ENCODE measurements at regions not wholly inside any gene's neighbourhood (a gene's known extent, or its start where the extent isn't known, plus 50 kb on each side); places are given as distances from the start of the nearest gene placed in this dataset.

- H3K27me3 ChIP-seq (ENCODE audit: control insufficient read depth in 1 of 2, insufficient read depth in 2 of 2, low read length in 2 of 2): peaks cover 0 to 2% of the 10 kb centered on the region in 2 donors
- H3K4me3 ChIP-seq (ENCODE audit: low read length in 2 of 2): no peak overlapping the region
- peaks cover 3% of the 10 kb centered on the region in 2 donors for H3K9me3 ChIP-seq (ENCODE audit: control insufficient read depth in 2 of 2, low read length in 2 of 2)
- no peaks in the 10 kb centered on the region for H3K4me1 ChIP-seq (ENCODE audit: control insufficient read depth, insufficient read depth, low read length)
- no peak overlapping the region for H3K27ac ChIP-seq (ENCODE audit: low read length)
- H3K36me3 ChIP-seq (ENCODE audit: control insufficient read depth in 2 of 2, insufficient read depth in 2 of 2, low read length in 2 of 2): no peaks in the 10 kb centered on the region
- no peak overlapping the region for H3K9ac ChIP-seq (ENCODE audit: low read length in 2 of 2)
Observed at GRCh38 chr7:41867639-41868280, 164.9 kb upstream of the INHBA start.

GRCh38 chr7:41862261-41862660 lies 159.4 kb upstream of the INHBA start:
- Histone ChIP-seq H3K27me3 (ENCODE audit: control insufficient read depth in 1 of 2, insufficient read depth in 2 of 2, low read length in 2 of 2) (no peaks in the 10 kb centered on the region), H3K9ac (ENCODE audit: low read length in 2 of 2) (no peak overlapping the region), H3K4me3 (ENCODE audit: low read length in 2 of 2) (no peak overlapping the region), H3K4me1 (ENCODE audit: control insufficient read depth, insufficient read depth, low read length) (no peaks in the 10 kb centered on the region), H3K36me3 (ENCODE audit: control insufficient read depth in 2 of 2, insufficient read depth in 2 of 2, low read length in 2 of 2) (no peaks in the 10 kb centered on the region), H3K9me3 (ENCODE audit: control insufficient read depth in 2 of 2, low read length in 2 of 2) (peaks cover 0 to 3% of the 10 kb centered on the region in 2 donors), H3K27ac (ENCODE audit: low read length) (no peak overlapping the region)

DNA sequence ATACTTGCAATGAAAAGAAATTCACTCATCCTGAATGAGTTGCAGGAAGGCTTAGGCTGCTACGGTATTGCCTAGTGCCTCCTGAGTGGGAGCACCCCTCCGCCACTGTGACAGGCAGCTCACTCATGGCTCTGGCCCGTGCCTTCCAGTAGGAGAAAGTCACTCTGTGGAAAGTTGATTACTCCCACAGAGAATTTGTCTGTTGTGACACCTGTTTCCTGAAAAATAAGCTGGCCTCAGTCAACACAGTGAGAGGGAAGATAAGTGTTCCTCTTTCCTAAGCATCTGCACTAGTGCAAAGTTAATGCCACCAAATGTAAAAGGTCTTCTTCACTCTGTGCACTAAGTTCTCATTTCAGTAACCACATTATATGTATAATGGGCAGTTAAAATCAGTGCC lies 158.8 kb upstream of the INHBA start:
- peaks cover 0 to 3% of the 10 kb centered on the region in 2 donors for H3K9me3 ChIP-seq (ENCODE audit: control insufficient read depth in 2 of 2, low read length in 2 of 2)
- H3K27me3 ChIP-seq (ENCODE audit: control insufficient read depth in 1 of 2, insufficient read depth in 2 of 2, low read length in 2 of 2): no peaks in the 10 kb centered on the region
- H3K9ac ChIP-seq (ENCODE audit: low read length in 2 of 2): no peak overlapping the region
- H3K4me3 ChIP-seq (ENCODE audit: low read length in 2 of 2): no peak overlapping the region
- no peaks in the 10 kb centered on the region for H3K36me3 ChIP-seq (ENCODE audit: control insufficient read depth in 2 of 2, insufficient read depth in 2 of 2, low read length in 2 of 2)
- no peaks in the 10 kb centered on the region for H3K4me1 ChIP-seq (ENCODE audit: control insufficient read depth, insufficient read depth, low read length)
- no peak overlapping the region for H3K27ac ChIP-seq (ENCODE audit: low read length)

DNA sequence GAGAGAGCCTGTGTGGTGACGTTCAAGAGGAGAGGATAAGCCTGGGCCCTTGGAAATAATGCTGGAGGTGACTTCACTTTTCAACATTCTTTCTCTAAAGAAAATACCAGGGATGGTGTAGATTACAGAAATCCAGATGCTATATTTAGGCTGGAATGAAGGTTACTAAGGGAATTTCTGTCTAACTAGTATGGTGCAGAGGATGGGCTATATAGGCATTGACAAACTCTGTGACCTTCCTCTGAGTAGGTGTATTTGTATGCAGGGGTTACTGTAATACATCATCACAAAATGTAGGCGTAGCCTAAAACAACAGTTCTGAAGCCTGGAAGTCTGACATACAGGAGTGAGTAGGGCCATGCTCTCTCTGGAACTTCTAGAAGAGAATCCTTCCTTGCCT lies 155.3 kb upstream of the INHBA start:
- Histone ChIP-seq H3K4me1 (ENCODE audit: control insufficient read depth, insufficient read depth, low read length) (no peaks in the 10 kb centered on the region), H3K27ac (ENCODE audit: low read length) (no peak overlapping the region), H3K27me3 (ENCODE audit: control insufficient read depth in 1 of 2, insufficient read depth in 2 of 2, low read length in 2 of 2) (no peaks in the 10 kb centered on the region), H3K9ac (ENCODE audit: low read length in 2 of 2) (no peak overlapping the region), H3K36me3 (ENCODE audit: control insufficient read depth in 2 of 2, insufficient read depth in 2 of 2, low read length in 2 of 2) (no peaks in the 10 kb centered on the region), H3K4me3 (ENCODE audit: low read length in 2 of 2) (no peak overlapping the region), H3K9me3 (ENCODE audit: control insufficient read depth in 2 of 2, low read length in 2 of 2) (no peaks in the 10 kb centered on the region)

- no peak overlapping the region for H3K4me3 ChIP-seq (ENCODE audit: low read length in 2 of 2)
- no peak overlapping the region for H3K9ac ChIP-seq (ENCODE audit: low read length in 2 of 2)
- H3K27ac ChIP-seq (ENCODE audit: low read length): no peak overlapping the region
- H3K9me3 ChIP-seq (ENCODE audit: control insufficient read depth in 2 of 2, low read length in 2 of 2): no peaks in the 10 kb centered on the region
- H3K4me1 ChIP-seq (ENCODE audit: control insufficient read depth, insufficient read depth, low read length): no peaks in the 10 kb centered on the region
- no peaks in the 10 kb centered on the region for H3K27me3 ChIP-seq (ENCODE audit: control insufficient read depth in 1 of 2, insufficient read depth in 2 of 2, low read length in 2 of 2)
- H3K36me3 ChIP-seq (ENCODE audit: control insufficient read depth in 2 of 2, insufficient read depth in 2 of 2, low read length in 2 of 2): no peaks in the 10 kb centered on the region
Observed at GRCh38 chr7:41855798-41856197, 152.9 kb upstream of the INHBA start.

DNA sequence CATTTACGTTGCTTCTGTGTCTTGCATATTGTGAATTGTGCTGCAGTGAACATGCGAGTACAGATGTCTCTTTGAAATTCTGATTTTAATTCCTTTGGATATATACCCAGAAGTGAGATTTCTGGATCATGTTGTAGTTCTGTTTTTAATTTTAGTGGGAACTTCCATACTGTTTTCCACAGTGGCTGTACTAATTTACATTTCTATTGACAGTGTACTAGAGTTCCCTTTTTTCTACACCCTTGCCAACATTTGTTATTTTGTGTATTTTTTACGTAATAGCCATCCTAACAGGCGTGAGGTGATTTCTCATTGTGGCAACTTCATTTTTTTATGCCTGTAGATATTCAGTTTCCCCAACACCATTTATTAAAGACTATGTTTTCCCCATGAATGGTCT lies 144.7 kb upstream of the INHBA start:
- H3K27ac ChIP-seq (ENCODE audit: low read length): no peak overlapping the region
- H3K9me3 ChIP-seq (ENCODE audit: control insufficient read depth in 2 of 2, low read length in 2 of 2): no peaks in the 10 kb centered on the region
- no peaks in the 10 kb centered on the region for H3K36me3 ChIP-seq (ENCODE audit: control insufficient read depth in 2 of 2, insufficient read depth in 2 of 2, low read length in 2 of 2)
- no peaks in the 10 kb centered on the region for H3K27me3 ChIP-seq (ENCODE audit: control insufficient read depth in 1 of 2, insufficient read depth in 2 of 2, low read length in 2 of 2)
- no peak overlapping the region for H3K4me3 ChIP-seq (ENCODE audit: low read length in 2 of 2)
- H3K9ac ChIP-seq (ENCODE audit: low read length in 2 of 2): no peak overlapping the region
- H3K4me1 ChIP-seq (ENCODE audit: control insufficient read depth, insufficient read depth, low read length): no peaks in the 10 kb centered on the region

DNA sequence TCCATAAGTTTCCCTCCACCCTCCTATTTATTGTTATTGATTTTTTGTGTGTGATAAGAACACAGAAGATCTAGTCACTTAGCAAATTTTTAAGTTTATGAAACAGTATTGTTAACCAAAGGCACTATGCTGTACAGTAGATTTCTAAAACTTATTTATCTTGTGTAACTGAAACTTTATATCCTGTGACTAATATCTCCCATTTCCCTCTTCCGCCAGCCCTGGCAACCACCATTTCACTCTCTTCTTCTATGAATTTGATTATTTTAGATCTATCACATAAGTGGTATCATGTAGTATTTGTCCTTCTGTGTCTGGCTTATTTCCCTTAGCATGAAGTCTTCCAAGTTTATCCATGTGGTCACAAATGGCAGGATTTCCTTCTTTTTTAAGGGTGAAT lies 144.3 kb upstream of the INHBA start:
- no peaks in the 10 kb centered on the region for H3K36me3 ChIP-seq (ENCODE audit: control insufficient read depth in 2 of 2, insufficient read depth in 2 of 2, low read length in 2 of 2)
- H3K4me3 ChIP-seq (ENCODE audit: low read length in 2 of 2): no peak overlapping the region
- H3K9me3 ChIP-seq (ENCODE audit: control insufficient read depth in 2 of 2, low read length in 2 of 2): no peaks in the 10 kb centered on the region
- no peaks in the 10 kb centered on the region for H3K4me1 ChIP-seq (ENCODE audit: control insufficient read depth, insufficient read depth, low read length)
- no peak overlapping the region for H3K27ac ChIP-seq (ENCODE audit: low read length)
- H3K27me3 ChIP-seq (ENCODE audit: control insufficient read depth in 1 of 2, insufficient read depth in 2 of 2, low read length in 2 of 2): no peaks in the 10 kb centered on the region
- H3K9ac ChIP-seq (ENCODE audit: low read length in 2 of 2): no peak overlapping the region

GRCh38 chr7:41842956-41843355 lies 140.1 kb upstream of the INHBA start:
- no peaks in the 10 kb centered on the region for H3K9me3 ChIP-seq (ENCODE audit: control insufficient read depth in 2 of 2, low read length in 2 of 2)

GRCh38 chr7:41837916-41838315 lies 135.0 kb upstream of the INHBA start:
- no peak overlapping the region for H3K9ac ChIP-seq (ENCODE audit: low read length in 2 of 2)
- no peaks in the 10 kb centered on the region for H3K9me3 ChIP-seq (ENCODE audit: control insufficient read depth in 2 of 2, low read length in 2 of 2)
- H3K27me3 ChIP-seq (ENCODE audit: control insufficient read depth in 1 of 2, insufficient read depth in 2 of 2, low read length in 2 of 2): no peaks in the 10 kb centered on the region
- H3K4me1 ChIP-seq (ENCODE audit: control insufficient read depth, insufficient read depth, low read length): peaks cover 7% of the 10 kb centered on the region
- no peak overlapping the region for H3K27ac ChIP-seq (ENCODE audit: low read length)
- H3K36me3 ChIP-seq (ENCODE audit: control insufficient read depth in 2 of 2, insufficient read depth in 2 of 2, low read length in 2 of 2): no peaks in the 10 kb centered on the region
- H3K4me3 ChIP-seq (ENCODE audit: low read length in 2 of 2): no peak overlapping the region

More at GRCh38 chr7:41842956-41843355, 140.1 kb upstream of the INHBA start:
- H3K36me3 ChIP-seq (ENCODE audit: control insufficient read depth in 2 of 2, insufficient read depth in 2 of 2, low read length in 2 of 2): no peaks in the 10 kb centered on the region
- no peak overlapping the region for H3K4me3 ChIP-seq (ENCODE audit: low read length in 2 of 2)
- H3K4me1 ChIP-seq (ENCODE audit: control insufficient read depth, insufficient read depth, low read length): no peaks in the 10 kb centered on the region
- H3K27me3 ChIP-seq (ENCODE audit: control insufficient read depth in 1 of 2, insufficient read depth in 2 of 2, low read length in 2 of 2): no peaks in the 10 kb centered on the region
- H3K27ac ChIP-seq (ENCODE audit: low read length): no peak overlapping the region
- no peak overlapping the region for H3K9ac ChIP-seq (ENCODE audit: low read length in 2 of 2)

GRCh38 chr7:41835976-41836530 lies 133.2 kb upstream of the INHBA start:
- peaks cover 0 to 5% of the 10 kb centered on the region in 2 donors for H3K9me3 ChIP-seq (ENCODE audit: control insufficient read depth in 2 of 2, low read length in 2 of 2)
- H3K36me3 ChIP-seq (ENCODE audit: control insufficient read depth in 2 of 2, insufficient read depth in 2 of 2, low read length in 2 of 2): no peaks in the 10 kb centered on the region
- peaks cover 7% of the 10 kb centered on the region for H3K4me1 ChIP-seq (ENCODE audit: control insufficient read depth, insufficient read depth, low read length)
- no peak overlapping the region for H3K9ac ChIP-seq (ENCODE audit: low read length in 2 of 2)
- H3K4me3 ChIP-seq (ENCODE audit: low read length in 2 of 2): peak overlapping the region in 1 of 2 donors; percentile 43
- peak overlapping the region; percentile 31 for H3K27ac ChIP-seq (ENCODE audit: low read length)
- no peaks in the 10 kb centered on the region for H3K27me3 ChIP-seq (ENCODE audit: control insufficient read depth in 1 of 2, insufficient read depth in 2 of 2, low read length in 2 of 2)

All from stomach smooth muscle (tissue), 2 donors.